ENCODE measurements at regions not wholly inside any gene's neighbourhood (a gene's known extent, or its start where the extent isn't known, plus 50 kb on each side); places are given as distances from the start of the nearest gene placed in this dataset.

DNA sequence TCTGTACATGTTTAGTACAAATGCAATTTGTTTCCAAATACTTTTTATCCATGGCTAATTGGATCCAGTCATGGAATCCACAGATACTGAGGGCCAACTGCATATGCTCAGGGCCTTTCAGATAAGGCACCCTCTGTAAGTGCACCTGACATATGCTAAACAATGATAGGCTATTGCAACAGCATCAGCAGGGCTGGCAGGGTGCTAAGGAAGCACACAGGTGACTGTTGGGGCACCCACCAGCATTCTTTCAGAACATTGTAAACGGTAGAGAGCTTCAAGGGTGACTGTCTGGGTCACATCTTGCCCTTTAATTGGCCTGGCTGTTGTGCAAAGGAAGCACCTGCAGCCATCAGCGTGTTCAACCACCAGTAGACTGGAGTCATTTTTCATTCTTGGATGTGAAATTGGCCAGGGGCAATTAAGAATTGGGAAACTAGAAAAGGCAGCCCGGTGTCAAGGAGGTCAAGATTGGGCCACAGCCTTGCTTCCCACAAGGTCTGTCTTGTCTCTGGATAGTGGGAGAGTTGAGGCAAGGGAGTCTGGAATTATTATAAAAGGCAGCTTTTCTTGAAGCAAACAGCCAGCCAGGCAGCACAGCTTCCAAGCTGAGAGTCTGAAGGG is 129.3 kb upstream of the RAI14 start:
- TF ChIP-seq, protein P1, sequence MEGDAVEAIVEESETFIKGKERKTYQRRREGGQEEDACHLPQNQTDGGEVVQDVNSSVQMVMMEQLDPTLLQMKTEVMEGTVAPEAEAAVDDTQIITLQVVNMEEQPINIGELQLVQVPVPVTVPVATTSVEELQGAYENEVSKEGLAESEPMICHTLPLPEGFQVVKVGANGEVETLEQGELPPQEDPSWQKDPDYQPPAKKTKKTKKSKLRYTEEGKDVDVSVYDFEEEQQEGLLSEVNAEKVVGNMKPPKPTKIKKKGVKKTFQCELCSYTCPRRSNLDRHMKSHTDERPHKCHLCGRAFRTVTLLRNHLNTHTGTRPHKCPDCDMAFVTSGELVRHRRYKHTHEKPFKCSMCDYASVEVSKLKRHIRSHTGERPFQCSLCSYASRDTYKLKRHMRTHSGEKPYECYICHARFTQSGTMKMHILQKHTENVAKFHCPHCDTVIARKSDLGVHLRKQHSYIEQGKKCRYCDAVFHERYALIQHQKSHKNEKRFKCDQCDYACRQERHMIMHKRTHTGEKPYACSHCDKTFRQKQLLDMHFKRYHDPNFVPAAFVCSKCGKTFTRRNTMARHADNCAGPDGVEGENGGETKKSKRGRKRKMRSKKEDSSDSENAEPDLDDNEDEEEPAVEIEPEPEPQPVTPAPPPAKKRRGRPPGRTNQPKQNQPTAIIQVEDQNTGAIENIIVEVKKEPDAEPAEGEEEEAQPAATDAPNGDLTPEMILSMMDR (conservative IDR thresholded peaks at IDR 0.05; ENCODE audit: low read depth, low read length), result no peak
- DNase-seq (ENCODE audit: low read depth), result no peak
- no peak overlapping the region for H3K4me3 ChIP-seq (ENCODE audit: low read depth, low read length)

DNA sequence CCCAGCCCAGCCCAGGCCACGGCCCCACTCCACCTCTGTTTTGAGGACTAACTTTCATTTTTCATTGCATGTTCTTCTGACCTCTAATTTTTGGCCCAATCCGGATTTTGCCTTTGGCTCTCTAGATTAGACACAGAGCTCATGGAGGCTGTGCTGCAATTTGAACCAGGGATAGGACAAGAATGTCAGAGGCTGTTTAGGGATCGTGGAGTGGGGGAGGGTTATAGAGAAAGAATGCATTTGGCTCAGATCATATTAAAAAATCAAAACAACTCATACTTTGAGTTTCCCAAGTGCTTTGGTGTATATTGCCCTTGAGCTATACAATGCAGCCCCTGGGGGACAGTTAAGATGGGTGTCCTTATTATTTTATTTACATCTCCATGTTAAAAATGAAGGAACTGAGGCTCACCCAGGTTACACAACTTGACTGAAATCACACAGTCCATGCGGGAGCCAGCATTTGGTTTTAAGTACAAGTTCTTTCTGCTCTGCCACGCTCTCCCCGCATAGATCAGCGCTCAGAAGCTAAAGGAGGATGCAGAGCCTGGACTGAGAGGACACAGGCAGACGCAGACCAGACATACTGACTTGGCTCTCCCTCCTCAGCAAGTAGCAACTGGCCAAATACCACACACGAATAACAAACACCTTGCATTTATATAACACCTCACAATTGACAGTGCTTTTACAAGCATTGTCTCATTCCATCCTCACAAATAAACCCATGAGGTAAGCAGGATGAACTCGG is 126.4 kb upstream of the RAI14 start:
- no peak for DNase-seq (ENCODE audit: low read depth)
- H3K4me3 ChIP-seq (ENCODE audit: low read depth, low read length), result no peak overlapping the region
- TF ChIP-seq, protein P1 (conservative IDR thresholded peaks at IDR 0.05; ENCODE audit: low read depth, low read length), result no peak

DNA sequence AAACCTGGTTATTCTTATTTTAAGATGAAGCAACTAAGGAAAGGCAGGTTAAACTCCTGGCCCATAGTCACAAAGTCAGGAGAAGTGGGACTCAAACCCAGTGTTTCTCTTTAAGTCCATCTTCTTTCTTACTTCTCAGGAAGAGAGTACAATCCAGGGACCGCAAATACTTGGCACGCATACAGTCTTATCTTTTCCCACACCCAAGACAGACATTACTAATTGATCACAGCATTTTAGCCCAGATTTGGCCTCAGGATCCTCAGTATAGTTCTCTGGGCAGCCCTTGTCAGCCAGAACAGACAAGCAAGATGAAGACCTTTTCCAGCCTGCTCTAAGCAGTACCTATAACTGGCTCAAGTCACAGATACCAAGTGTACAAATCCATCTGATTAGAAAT is 125.5 kb upstream of the RAI14 start:
- TF ChIP-seq, protein P1 (conservative IDR thresholded peaks at IDR 0.05; ENCODE audit: low read depth, low read length), result no peak
- no peak overlapping the region for H3K4me3 ChIP-seq (ENCODE audit: low read depth, low read length)
- DNase-seq (ENCODE audit: low read depth), result peak; percentile 89

GRCh38 chr5:34531751-34532360 is 124.3 kb upstream of the RAI14 start:
- peak; percentile 86 for DNase-seq (ENCODE audit: low read depth)
- TF ChIP-seq, protein P1 (conservative IDR thresholded peaks at IDR 0.05; ENCODE audit: low read depth, low read length), result no peak
- no peak overlapping the region for H3K4me3 ChIP-seq (ENCODE audit: low read depth, low read length)

- peak; percentile 91 for DNase-seq (ENCODE audit: low read depth)
- TF ChIP-seq, protein P1 (conservative IDR thresholded peaks at IDR 0.05; ENCODE audit: low read depth, low read length), result no peak
- no peak overlapping the region for H3K4me3 ChIP-seq (ENCODE audit: low read depth, low read length)
Observed at GRCh38 chr5:34533582-34534522, 122.3 kb upstream of the RAI14 start.

DNA sequence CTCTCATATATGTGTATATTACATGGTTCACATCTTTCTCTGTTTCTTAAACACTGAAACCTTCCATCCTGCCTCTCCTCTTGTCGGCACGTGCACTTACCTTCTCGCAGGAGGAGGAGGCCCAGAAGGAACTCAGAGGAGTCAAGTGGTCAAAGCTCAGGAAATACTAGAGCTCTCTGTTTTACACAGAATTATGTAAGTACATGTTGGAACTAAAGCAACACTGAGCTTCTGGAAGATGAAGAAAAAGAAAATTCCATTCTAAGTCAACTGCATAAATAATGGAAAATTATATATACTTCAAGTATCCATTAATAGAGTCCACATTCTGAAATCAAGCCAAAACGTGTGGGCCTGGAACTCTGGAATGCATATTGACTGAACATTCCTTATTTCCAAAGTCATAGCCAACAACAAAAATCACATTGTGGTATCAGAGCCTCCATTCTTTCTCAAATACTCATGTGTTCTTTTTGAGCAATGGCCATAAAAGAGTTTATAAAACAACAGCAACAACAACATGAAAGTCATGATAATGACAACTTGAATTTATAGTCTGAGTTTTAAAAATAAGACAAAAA is 121.5 kb upstream of the RAI14 start:
- H3K4me3 ChIP-seq (ENCODE audit: low read depth, low read length), result no peak overlapping the region
- TF ChIP-seq, protein P1 (conservative IDR thresholded peaks at IDR 0.05; ENCODE audit: low read depth, low read length), result no peak
- DNase-seq (ENCODE audit: low read depth), result peak; percentile 90
